HG03571 (cell line): ENCODE measurements at regions not wholly inside any gene's neighbourhood (a gene's known extent, or its start where the extent isn't known, plus 50 kb on each side); places are given as distances from the start of the nearest gene placed in this dataset.

Experiments used
- ATAC-seq: cut with Tn5 transposase; IDR thresholded peaks from one replicate; pipeline ENCODE4 v1.9.1; 2021; ENCODE audit not compliant: unreplicated experiment

GRCh38 chr3:127087441-127087840 is 104.5 kb downstream of the PLXNA1 start:
- ATAC-seq = no peak

- ATAC-seq = no peak
Measured at GRCh38 chr3:127088511-127089351, 104.2 kb upstream of the PRR23E start.

- no peak for ATAC-seq
Measured at GRCh38 chr3:127089486-127090145, 103.3 kb upstream of the PRR23E start.

- ATAC-seq = no peak
Measured at GRCh38 chr3:127090218-127091160, 102.4 kb upstream of the PRR23E start.

GRCh38 chr3:127091376-127091775 is 101.6 kb upstream of the PRR23E start:
- ATAC-seq = no peak

GRCh38 chr3:127092368-127092767 is 100.6 kb upstream of the PRR23E start:
- no peak for ATAC-seq

GRCh38 chr3:127092776-127093175 is 100.2 kb upstream of the PRR23E start:
- ATAC-seq = no peak

- no peak for ATAC-seq
Measured at GRCh38 chr3:127093312-127093711, 99.6 kb upstream of the PRR23E start.

- no peak for ATAC-seq
Measured at GRCh38 chr3:127095774-127096173, 97.2 kb upstream of the PRR23E start.

GRCh38 chr3:127096256-127097071 is 96.5 kb upstream of the PRR23E start:
- ATAC-seq = no peak

- ATAC-seq = no peak
Measured at GRCh38 chr3:127097072-127097405, 95.9 kb upstream of the PRR23E start.

GRCh38 chr3:127097481-127097880 is 95.5 kb upstream of the PRR23E start:
- ATAC-seq = no peak

- ATAC-seq = no peak
Measured at GRCh38 chr3:127099982-127100381, 92.9 kb upstream of the PRR23E start.

GRCh38 chr3:127100459-127101410 is 92.2 kb upstream of the PRR23E start:
- no peak for ATAC-seq

- ATAC-seq = no peak
Measured at GRCh38 chr3:127101411-127102187, 91.3 kb upstream of the PRR23E start.

GRCh38 chr3:127102188-127102520 is 90.8 kb upstream of the PRR23E start:
- ATAC-seq = no peak

- ATAC-seq = no peak
Measured at GRCh38 chr3:127102587-127102986, 90.3 kb upstream of the PRR23E start.

GRCh38 chr3:127103080-127103479 is 89.9 kb upstream of the PRR23E start:
- no peak for ATAC-seq

GRCh38 chr3:127104586-127104985 is 88.3 kb upstream of the PRR23E start:
- no peak for ATAC-seq
